Gastrocnemius medialis (tissue), 4 donors: ENCODE measurements at regions not wholly inside any gene's neighbourhood (a gene's known extent, or its start where the extent isn't known, plus 50 kb on each side); places are given as distances from the start of the nearest gene placed in this dataset.

Experiments used
- POLR2A ChIP-seq, 2 donors: fragments of 450-650 bp; IDR thresholded peaks; one replicate each; pipeline ENCODE4 v1.6.1; 2017; ENCODE audit warnings: antibody characterized with exemption in 2 of 2, mild to moderate bottlenecking in 2 of 2, moderate library complexity in 2 of 2
- TF ChIP-seq, protein P1 (sequence below), 5 experiments: fragments of 450-650 bp in 3 of 5; fragments of 200-600 bp in 2 of 5; sonication (generic) in 2 of 5; IDR thresholded peaks in 4 of 5; conservative IDR thresholded peaks in 1 of 5; 1 replicate in 4 of 5; 2 replicates in 1 of 5; pipeline ENCODE4 v1.5.1; 2016 to 2019; ENCODE audit warnings: antibody characterized with exemption in 5 of 5, mild to moderate bottlenecking in 3 of 5, moderate library complexity in 3 of 5

DNA sequence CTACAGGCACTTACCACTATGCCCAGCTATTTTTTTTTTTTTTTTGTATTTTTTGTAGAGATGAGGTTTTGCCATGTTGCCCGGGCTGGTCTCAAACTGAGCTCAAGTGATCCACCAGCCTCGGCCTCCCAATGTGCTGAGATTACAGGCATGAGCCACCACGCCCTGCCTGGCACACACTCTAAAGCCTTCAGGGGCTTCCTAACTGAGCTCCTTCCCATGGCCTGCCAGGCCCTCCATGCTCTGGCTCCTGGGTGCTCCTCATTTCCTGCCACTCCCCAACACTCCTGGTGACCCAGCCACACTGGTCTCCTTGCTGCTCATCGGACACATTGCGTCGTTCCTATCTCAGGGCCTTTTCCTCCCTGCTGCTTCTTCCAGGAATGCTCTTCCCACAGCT, 61.5 kb downstream of the CARTPT start:
- TF ChIP-seq, protein P1, sequence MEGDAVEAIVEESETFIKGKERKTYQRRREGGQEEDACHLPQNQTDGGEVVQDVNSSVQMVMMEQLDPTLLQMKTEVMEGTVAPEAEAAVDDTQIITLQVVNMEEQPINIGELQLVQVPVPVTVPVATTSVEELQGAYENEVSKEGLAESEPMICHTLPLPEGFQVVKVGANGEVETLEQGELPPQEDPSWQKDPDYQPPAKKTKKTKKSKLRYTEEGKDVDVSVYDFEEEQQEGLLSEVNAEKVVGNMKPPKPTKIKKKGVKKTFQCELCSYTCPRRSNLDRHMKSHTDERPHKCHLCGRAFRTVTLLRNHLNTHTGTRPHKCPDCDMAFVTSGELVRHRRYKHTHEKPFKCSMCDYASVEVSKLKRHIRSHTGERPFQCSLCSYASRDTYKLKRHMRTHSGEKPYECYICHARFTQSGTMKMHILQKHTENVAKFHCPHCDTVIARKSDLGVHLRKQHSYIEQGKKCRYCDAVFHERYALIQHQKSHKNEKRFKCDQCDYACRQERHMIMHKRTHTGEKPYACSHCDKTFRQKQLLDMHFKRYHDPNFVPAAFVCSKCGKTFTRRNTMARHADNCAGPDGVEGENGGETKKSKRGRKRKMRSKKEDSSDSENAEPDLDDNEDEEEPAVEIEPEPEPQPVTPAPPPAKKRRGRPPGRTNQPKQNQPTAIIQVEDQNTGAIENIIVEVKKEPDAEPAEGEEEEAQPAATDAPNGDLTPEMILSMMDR (IDR thresholded peaks at IDR 0.05 in 4 of 5, conservative IDR thresholded peaks at IDR 0.05 in 1 of 5) = no peak
- TF ChIP-seq POLR2A (IDR thresholded peaks at IDR 0.05) = no peak
